ENCODE measurements at regions not wholly inside any gene's neighbourhood (a gene's known extent, or its start where the extent isn't known, plus 50 kb on each side); places are given as distances from the start of the nearest gene placed in this dataset.

DNA sequence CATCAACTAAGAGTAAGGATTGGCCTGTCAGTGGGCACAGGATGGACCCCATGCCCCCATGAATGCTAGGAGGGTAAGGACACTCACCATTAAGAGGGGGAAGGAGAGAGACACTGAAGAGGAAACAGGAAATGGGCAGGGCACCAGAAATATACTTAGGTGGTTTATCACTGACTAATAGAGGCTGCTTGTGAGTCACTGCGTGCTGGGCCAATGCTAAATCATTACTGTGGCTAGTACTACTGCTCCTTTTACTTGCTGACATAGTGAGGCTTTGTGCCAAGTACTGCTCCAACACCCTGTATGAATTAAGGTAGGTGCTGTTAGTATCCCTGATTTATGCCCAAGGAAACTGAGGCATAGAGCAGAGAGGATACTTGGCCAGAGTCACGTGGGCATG is 130.4 kb upstream of the FRMPD4 start:
- no peak for TF ChIP-seq CTCF (IDR thresholded peaks at IDR 0.05)
- TF ChIP-seq POLR2A (IDR thresholded peaks at IDR 0.05) = no peak
- TF ChIP-seq POLR2AphosphoS5 (IDR thresholded peaks at IDR 0.05) = no peak
